GM10248 (cell line): ENCODE measurements at regions not wholly inside any gene's neighbourhood (a gene's known extent, or its start where the extent isn't known, plus 50 kb on each side); places are given as distances from the start of the nearest gene placed in this dataset.
A peak's percentile ranks its signal among the peaks of the same experiment; 100 is the strongest.
"Not testable (repeated sequence)": the region's sequence is repeated elsewhere in the genome, so short reads cannot be mapped to it uniquely, and the experiment has no call there.

Experiments
- CTCF ChIA-PET: fragments of 300-600 bp; sonication (Branson Sonifier 250); formaldehyde crosslinking; extraction: SDS; loops from one replicate; lab custom pipeline; 2021; ENCODE audit warnings: antibody characterized with exemption; lab: Yijun Ruan, JAX
- POLR2A ChIA-PET: fragments of 350-650 bp; sonication (Branson Sonifier 250); formaldehyde crosslinking; extraction: SDS; loops from one replicate; lab custom pipeline; 2020; ENCODE audit warnings: antibody characterized with exemption; lab: Yijun Ruan, JAX
- DNase-seq: peaks from one replicate; pipeline ENCODE4 v3.0.0; 2012; ENCODE audit errors: extremely low spot score
- CTCF ChIP-seq: IDR thresholded peaks from 2 replicates; pipeline ENCODE4 v1.5.1; 2012; ENCODE audit warnings: mild to moderate bottlenecking, low read depth; ENCODE audit errors: extremely low read depth, missing control alignments, control extremely low read depth

DNA sequence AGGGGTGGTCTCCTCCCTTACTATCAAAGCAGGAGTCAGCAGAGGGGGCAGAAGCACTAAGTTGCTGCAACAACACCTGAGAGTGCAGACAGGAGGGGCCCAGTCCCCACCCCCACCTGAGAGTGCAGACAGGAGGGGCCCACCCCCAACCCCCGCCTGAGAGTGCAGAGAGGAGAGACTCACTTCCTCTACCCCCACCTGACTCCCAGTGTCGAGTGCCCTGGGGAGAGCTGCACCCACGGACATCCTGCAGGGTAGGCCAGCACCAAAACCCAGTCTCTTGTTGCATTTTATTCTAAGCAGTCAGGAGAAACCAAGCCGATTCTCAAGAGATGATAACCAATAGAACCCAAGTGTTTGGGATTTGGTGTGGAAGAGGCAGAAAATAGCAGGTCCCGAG is 78.4 kb downstream of the NAPG start:
- DNase-seq = peak; percentile 34
- ChIA-PET CTCF (no interaction called here), POLR2A (no interaction called here)
- no peak for TF ChIP-seq CTCF

DNA sequence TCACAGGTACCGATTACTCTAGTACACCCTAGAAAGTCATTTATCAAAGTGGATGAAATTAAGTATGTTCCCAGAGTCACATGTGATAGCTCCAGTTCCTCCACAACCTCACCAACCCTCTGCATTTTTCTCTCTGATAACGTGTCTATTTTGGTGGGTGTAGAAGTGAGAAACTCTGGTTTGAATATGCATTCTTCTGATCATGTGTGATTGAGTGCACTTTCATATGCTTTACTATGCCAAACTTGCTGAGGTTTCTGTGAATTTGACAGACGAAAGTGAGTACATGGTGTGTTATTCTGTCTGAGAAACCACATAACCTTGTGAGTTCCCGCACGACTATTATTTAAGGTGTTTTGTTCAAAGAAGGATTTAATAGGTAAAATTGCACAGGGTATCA is 81.1 kb downstream of the NAPG start:
- CTCF ChIA-PET, DNase-seq, POLR2A ChIA-PET: not testable (repeated sequence)

DNA sequence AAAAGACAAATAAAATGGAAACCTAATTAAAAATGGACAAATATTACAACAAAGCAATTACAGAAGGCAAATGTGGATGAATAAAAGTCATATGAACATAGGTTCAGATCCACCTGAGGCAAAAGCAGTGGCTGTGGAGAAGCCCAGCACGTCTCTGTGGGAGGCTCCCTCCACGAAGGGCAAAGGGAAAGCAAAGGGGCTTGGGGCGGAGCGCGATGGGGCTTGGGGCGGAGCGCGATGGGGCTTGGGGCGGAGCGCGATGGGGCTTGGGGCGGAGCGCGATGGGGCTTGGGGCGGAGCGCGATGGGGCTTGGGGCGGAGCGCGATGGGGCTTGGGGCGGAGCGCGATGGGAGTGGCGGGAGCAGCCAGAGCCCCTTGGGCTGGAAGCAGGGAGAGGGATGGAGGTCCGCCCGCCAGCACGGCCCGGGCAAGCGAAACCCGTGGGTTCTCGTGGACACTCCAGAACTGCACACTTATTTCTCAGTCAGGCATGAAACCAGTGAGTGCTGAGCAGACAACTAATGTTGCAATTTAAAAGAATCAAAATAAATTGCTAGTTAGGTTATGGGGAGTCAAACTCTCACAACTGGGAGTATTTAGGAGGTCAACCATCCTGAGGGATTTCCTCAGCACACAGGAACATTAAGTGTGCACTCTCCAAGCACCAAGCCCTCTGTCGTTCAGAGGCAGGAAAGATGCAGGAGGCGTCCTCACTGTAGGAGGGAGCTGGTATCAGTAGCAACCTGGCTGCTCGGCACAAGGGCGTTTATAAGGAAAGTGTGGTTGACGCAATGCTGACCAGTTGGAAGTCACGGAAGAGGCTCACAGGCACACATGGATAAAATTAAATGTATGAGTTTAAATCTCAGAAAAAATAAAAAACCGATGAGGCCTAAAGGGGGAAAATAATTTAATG is 81.8 kb downstream of the NAPG start:
- CTCF ChIA-PET, DNase-seq, POLR2A ChIA-PET: not testable (repeated sequence)

GRCh38 chr18:10608450-10608849 is 82.6 kb downstream of the NAPG start:
- CTCF ChIA-PET, DNase-seq, POLR2A ChIA-PET: not testable (repeated sequence)

- DNase-seq, CTCF ChIA-PET, POLR2A ChIA-PET: not testable (repeated sequence)
Observed at GRCh38 chr18:10609046-10609445, 83.2 kb downstream of the NAPG start.

- CTCF ChIA-PET, POLR2A ChIA-PET, DNase-seq: not testable (repeated sequence)
Observed at GRCh38 chr18:10613226-10613625, 87.4 kb downstream of the NAPG start.

- CTCF ChIA-PET, DNase-seq, POLR2A ChIA-PET: not testable (repeated sequence)
Observed at GRCh38 chr18:10616714-10617113, 90.9 kb downstream of the NAPG start.

DNA sequence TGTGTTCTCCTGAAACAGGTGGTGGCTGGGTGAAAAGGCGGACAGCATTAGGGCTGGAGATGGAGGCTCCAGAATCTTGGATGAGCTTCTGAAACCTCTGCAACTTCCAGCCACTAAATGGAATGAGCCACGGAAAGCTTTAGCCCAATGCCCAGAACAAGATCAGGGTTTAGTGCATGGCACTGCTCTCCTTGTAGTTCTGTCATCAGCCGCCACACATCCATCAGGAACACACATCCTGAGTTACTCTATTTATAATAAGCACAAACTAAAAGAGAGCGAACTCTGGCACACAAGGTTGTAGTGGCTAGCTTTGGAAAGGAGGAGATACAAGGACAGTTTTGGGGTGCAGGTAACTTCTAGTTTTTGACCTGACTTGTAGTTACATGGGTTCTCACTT is 93.0 kb downstream of the NAPG start:
- DNase-seq, CTCF ChIA-PET, POLR2A ChIA-PET: not testable (repeated sequence)

DNA sequence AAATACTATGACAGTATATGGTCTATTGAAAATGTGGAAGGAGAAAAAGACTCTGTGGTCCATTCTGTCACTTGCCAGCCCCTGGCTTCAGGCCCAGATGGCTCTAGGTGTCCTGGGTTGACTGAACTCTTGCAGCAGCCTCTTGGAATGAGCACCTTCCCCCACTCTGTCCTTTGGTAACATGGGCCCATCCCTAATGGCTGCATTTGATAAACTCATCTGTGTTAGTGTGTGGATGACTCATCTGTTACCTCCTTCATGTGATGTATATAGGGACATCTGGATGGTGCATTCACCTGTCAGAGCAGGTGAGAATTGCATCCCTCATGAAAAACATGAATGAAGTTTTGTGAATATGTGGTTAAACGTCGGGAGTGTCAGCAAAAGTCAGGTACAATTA is 93.5 kb downstream of the NAPG start:
- POLR2A ChIA-PET, CTCF ChIA-PET, DNase-seq: not testable (repeated sequence)

GRCh38 chr18:10619833-10620232 is 94.0 kb downstream of the NAPG start:
- CTCF ChIA-PET, DNase-seq, POLR2A ChIA-PET: not testable (repeated sequence)
